ENCODE measurements at regions not wholly inside any gene's neighbourhood (a gene's known extent, or its start where the extent isn't known, plus 50 kb on each side); places are given as distances from the start of the nearest gene placed in this dataset.

- Mint-ChIP-seq H3K36me3 (ENCODE audit: insufficient read depth) (no peaks in the 10 kb centered on the region), H3K27me3 (no peaks in the 10 kb centered on the region), H3K4me3 (ENCODE audit: low read depth) (no peak overlapping the region), H3K9me3 (ENCODE audit: low read depth) (no peaks in the 10 kb centered on the region), H3K27ac (no peak overlapping the region), H3K4me1 (ENCODE audit: low read depth) (peaks cover 2% of the 10 kb centered on the region)
- DNase-seq (ENCODE audit: low spot score, unreplicated experiment): no peak
- TF ChIP-seq CTCF (IDR thresholded peaks at IDR 0.05; ENCODE audit: unreplicated experiment): no peak
These were observed 456.2 kb downstream of the CD109 start for GRCh38 chr6:74152096-74152675.

- Mint-ChIP-seq H3K4me1 (ENCODE audit: low read depth) (no peaks in the 10 kb centered on the region), H3K27me3 (no peaks in the 10 kb centered on the region), H3K36me3 (ENCODE audit: insufficient read depth) (no peaks in the 10 kb centered on the region), H3K9me3 (ENCODE audit: low read depth) (no peaks in the 10 kb centered on the region), H3K27ac (no peak overlapping the region), H3K4me3 (ENCODE audit: low read depth) (no peak overlapping the region)
- TF ChIP-seq CTCF (IDR thresholded peaks at IDR 0.05; ENCODE audit: unreplicated experiment): no peak
- DNase-seq (ENCODE audit: low spot score, unreplicated experiment): no peak
These were observed 449.9 kb downstream of the CD109 start for GRCh38 chr6:74145931-74146330.

GRCh38 chr6:74137911-74138310, 441.9 kb downstream of the CD109 start:
- no peaks in the 10 kb centered on the region for H3K36me3 Mint-ChIP-seq (ENCODE audit: insufficient read depth)
- H3K27me3 Mint-ChIP-seq: no peaks in the 10 kb centered on the region
- H3K27ac Mint-ChIP-seq: peak overlapping the region; percentile 3
- TF ChIP-seq CTCF (IDR thresholded peaks at IDR 0.05; ENCODE audit: unreplicated experiment): no peak
- DNase-seq (ENCODE audit: low spot score, unreplicated experiment): no peak
- H3K4me3 Mint-ChIP-seq (ENCODE audit: low read depth): no peak overlapping the region
- peaks cover 13% of the 10 kb centered on the region for H3K9me3 Mint-ChIP-seq (ENCODE audit: low read depth)
- peaks cover 6% of the 10 kb centered on the region for H3K4me1 Mint-ChIP-seq (ENCODE audit: low read depth)

GRCh38 chr6:74134327-74134726, 438.3 kb downstream of the CD109 start:
- Mint-ChIP-seq H3K27ac (no peak overlapping the region), H3K36me3 (ENCODE audit: insufficient read depth) (no peaks in the 10 kb centered on the region), H3K9me3 (ENCODE audit: low read depth) (peaks cover 9% of the 10 kb centered on the region), H3K27me3 (no peaks in the 10 kb centered on the region), H3K4me1 (ENCODE audit: low read depth) (peaks cover 6% of the 10 kb centered on the region), H3K4me3 (ENCODE audit: low read depth) (no peak overlapping the region)
- no peak for TF ChIP-seq CTCF (IDR thresholded peaks at IDR 0.05; ENCODE audit: unreplicated experiment)
- DNase-seq (ENCODE audit: low spot score, unreplicated experiment): no peak

GRCh38 chr6:74133073-74133472, 437.1 kb downstream of the CD109 start:
- no peak for TF ChIP-seq CTCF (IDR thresholded peaks at IDR 0.05; ENCODE audit: unreplicated experiment)
- H3K9me3 Mint-ChIP-seq (ENCODE audit: low read depth): peaks cover 9% of the 10 kb centered on the region
- H3K27me3 Mint-ChIP-seq: no peaks in the 10 kb centered on the region
- H3K27ac Mint-ChIP-seq: no peak overlapping the region
- H3K36me3 Mint-ChIP-seq (ENCODE audit: insufficient read depth): no peaks in the 10 kb centered on the region
- H3K4me3 Mint-ChIP-seq (ENCODE audit: low read depth): no peak overlapping the region
- H3K4me1 Mint-ChIP-seq (ENCODE audit: low read depth): peaks cover 5% of the 10 kb centered on the region
- DNase-seq (ENCODE audit: low spot score, unreplicated experiment): no peak
